ELR (cell line): ENCODE measurements at regions not wholly inside any gene's neighbourhood (a gene's known extent, or its start where the extent isn't known, plus 50 kb on each side); places are given as distances from the start of the nearest gene placed in this dataset.
"Not testable (repeated sequence)": the region's sequence is repeated elsewhere in the genome, so short reads cannot be mapped to it uniquely, and the experiment has no call there.

Source experiments
- DNase-seq: peaks from one replicate; pipeline ENCODE4 v3.0.0-alpha.2; 2015; ENCODE audit warnings: low read depth

GRCh38 chr3:166663194-166663593 lies 716.9 kb downstream of the ZBBX start:
- DNase-seq, result peak; percentile 64

GRCh38 chr3:166661621-166662020 lies 718.5 kb downstream of the ZBBX start:
- no peak for DNase-seq

GRCh38 chr3:166660962-166661361 lies 719.1 kb downstream of the ZBBX start:
- no peak for DNase-seq

- no peak for DNase-seq
Observed at GRCh38 chr3:166637984-166638530, 742.0 kb downstream of the ZBBX start.

- peak; percentile 4 for DNase-seq
Observed at GRCh38 chr3:166634091-166634746, 745.9 kb downstream of the ZBBX start.

GRCh38 chr3:166630190-166630589 lies 749.9 kb downstream of the ZBBX start:
- no peak for DNase-seq

GRCh38 chr3:166613365-166613764 lies 766.7 kb downstream of the ZBBX start:
- no peak for DNase-seq

- not testable (repeated sequence) for DNase-seq
Observed at GRCh38 chr3:166612761-166613160, 767.3 kb downstream of the ZBBX start.

- DNase-seq, result peak; percentile 22
Observed at GRCh38 chr3:166607933-166608521, 770.8 kb upstream of the BCHE start.

GRCh38 chr3:166606988-166607387 lies 769.8 kb upstream of the BCHE start:
- no peak for DNase-seq

- DNase-seq, result no peak
Observed at GRCh38 chr3:166593776-166594175, 756.6 kb upstream of the BCHE start.

- peak; percentile 52 for DNase-seq
Observed at GRCh38 chr3:166582236-166582635, 745.0 kb upstream of the BCHE start.

GRCh38 chr3:166580561-166580960 lies 743.3 kb upstream of the BCHE start:
- peak; percentile 16 for DNase-seq

- no peak for DNase-seq
Observed at GRCh38 chr3:166575161-166575560, 737.9 kb upstream of the BCHE start.

- not testable (repeated sequence) for DNase-seq
Observed at GRCh38 chr3:166571686-166572085, 734.5 kb upstream of the BCHE start.

- DNase-seq, result no peak
Observed at GRCh38 chr3:166570102-166570501, 732.9 kb upstream of the BCHE start.

GRCh38 chr3:166569589-166569988 lies 732.4 kb upstream of the BCHE start:
- DNase-seq, result peak; percentile 36

- DNase-seq, result no peak
Observed at GRCh38 chr3:166560253-166560652, 723.0 kb upstream of the BCHE start.

GRCh38 chr3:166556955-166557354 lies 719.7 kb upstream of the BCHE start:
- no peak for DNase-seq

GRCh38 chr3:166554023-166554422 lies 716.8 kb upstream of the BCHE start:
- no peak for DNase-seq

- no peak for DNase-seq
Observed at GRCh38 chr3:166533740-166534139, 696.5 kb upstream of the BCHE start.

- DNase-seq, result no peak
Observed at GRCh38 chr3:166531730-166532129, 694.5 kb upstream of the BCHE start.

GRCh38 chr3:166527325-166527724 lies 690.1 kb upstream of the BCHE start:
- DNase-seq, result peak; percentile 60

- no peak for DNase-seq
Observed at GRCh38 chr3:166526881-166527280, 689.7 kb upstream of the BCHE start.
